GDM1 (cell line): ENCODE measurements at regions not wholly inside any gene's neighbourhood (a gene's known extent, or its start where the extent isn't known, plus 50 kb on each side); places are given as distances from the start of the nearest gene placed in this dataset.

Source experiments
- DNase-seq: peaks from one replicate; lab custom pipeline; 2025; lab: John Stamatoyannopoulos, UW

DNA sequence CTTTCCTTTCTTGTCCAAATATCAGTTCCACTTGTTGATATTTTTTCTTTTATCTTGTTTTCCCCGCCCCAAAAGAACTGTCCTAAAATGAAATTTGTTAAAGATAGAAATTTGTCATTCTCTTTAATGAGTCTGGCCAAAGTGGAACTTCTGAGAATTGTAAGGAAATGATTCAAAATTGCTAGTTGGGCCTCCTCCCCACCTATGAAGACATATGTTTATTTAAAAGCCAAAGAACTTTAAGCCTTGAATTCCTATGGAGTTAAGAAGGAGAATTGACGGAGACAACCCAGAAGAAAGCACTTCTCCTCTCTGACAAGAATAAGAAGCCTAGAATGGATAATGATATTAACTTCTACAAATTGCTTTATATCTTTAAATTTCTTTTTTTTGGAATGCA lies 59.1 kb upstream of the ALDH1A1 start:
- DNase-seq, result no peak

DNA sequence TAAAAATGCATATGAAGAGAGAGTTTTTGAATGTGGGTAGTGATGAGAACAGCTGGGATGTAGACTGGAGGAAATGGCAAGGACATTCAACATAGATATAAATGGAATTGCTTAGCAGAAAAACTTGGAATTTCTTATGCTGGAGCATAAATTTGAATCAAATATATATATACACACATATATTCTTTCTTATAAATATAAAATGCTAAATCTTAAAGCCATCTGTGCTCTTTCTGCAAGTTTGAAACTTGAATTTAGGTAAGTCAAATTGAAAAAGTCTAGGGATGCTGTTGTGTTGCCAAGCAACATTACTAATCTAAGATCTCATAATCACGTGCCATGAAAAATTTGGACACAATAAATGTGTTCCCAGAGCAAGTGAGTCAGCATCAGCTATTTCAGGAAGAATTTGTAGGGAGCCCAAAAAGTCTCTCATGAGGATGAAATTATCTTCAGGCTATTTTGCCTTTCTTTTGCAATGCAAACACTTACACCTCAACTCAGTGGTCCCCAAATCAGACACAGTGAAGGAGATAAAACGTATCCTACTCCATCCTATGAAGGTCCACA lies 58.4 kb upstream of the ALDH1A1 start:
- no peak for DNase-seq

DNA sequence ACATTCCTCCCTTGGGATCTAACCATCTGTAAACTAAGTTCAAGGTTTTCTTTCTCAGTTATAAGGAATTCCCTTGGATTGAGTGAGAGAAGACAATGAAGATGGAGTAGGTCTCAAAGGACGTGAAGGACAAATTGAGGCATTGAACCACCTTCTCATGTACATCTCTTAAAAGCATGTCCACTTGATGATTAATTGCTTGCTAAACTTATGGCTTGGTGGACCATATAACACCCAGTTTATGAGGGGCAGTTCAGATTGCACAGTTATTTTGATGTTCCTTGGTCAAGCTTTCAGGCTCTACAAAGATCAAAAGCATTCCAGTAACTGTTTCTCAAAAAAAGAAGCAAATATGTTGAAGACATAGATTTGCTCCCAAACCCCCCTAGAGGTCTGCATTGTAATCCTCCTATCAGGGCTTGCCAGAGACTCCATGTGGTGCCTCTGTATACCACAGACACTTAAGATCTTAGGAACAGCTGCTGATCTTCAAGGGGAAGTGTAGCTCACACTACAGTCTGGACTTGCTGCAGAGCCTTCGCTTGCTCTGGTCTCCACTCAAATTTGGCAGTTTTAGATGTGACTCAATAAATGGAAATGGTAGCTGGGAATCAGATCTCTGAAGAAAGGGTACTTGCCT lies 56.9 kb upstream of the ALDH1A1 start:
- DNase-seq, result peak; percentile 72

DNA sequence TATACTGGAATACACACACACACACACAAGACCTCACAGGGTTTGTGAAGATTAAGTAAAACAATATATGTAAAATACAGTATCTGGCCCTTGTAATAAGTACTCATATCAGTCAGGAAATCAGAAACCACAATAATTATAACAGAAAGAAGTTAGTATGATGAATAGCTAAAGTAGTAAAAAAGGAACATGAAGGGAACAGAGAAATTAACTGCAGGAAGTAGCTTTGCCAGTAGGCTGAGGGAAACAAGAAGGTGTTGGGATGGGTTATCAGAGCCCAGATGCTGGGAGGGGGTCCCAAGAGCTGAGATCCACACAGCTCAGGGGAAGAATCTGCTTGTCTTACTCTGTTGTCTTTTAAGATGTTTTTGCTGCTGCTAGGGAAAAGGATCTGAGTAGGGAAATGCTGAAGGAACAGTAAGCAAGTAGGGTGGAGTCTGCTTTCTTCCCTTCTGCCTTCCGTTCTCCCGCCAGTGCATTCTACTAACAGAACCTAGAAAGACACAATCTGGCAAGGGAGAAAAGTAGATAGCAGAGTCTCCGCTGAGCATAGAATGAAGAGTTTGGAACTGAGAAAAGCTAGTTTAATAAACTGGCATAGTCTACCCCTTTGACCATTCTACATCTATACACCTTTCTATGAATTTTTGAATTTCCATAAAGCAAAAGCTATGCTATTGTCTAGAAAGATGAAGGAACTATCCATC lies 55.3 kb upstream of the ALDH1A1 start:
- peak; percentile 62 for DNase-seq

DNA sequence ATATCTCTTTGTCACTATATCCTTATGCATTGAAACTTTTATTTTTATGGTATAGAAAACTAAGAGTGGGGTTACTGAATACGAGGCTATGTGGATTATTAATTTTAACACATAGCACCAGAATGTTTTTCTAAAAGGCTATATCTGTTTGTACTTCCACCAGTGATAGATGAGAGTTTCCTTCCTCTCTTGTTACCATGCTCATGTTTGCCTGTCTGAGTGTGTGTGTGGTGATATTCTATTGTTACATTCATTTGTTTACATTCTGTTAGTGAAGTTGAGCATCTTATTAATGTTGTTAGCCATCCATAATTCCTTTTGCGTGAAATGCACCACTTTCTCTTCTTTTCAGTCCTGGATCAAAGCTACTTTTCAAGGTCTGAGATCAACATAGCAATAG lies 54.1 kb upstream of the ALDH1A1 start:
- DNase-seq, result no peak
